ENCODE measurements at regions not wholly inside any gene's neighbourhood (a gene's known extent, or its start where the extent isn't known, plus 50 kb on each side); places are given as distances from the start of the nearest gene placed in this dataset.

GRCh38 chr6:125512621-125513020 lies 210.9 kb upstream of the HDDC2 start:
- ChIA-PET CTCF (ENCODE audit: partially characterized antibody) (interaction anchor here (1.3 to 2.3 kb wide), 3 partner anchors 10 to 247 kb away, joined by 7 to 12 read pairs (median 8); no protein-coding TSS in a partner anchor), POLR2A (ENCODE audit: partially characterized antibody) (no interaction called here)
- no peak overlapping the region for H2AFZ ChIP-seq (ENCODE audit: low read length)
- H3K27me3 ChIP-seq (replicated peaks in 1 of 4; ENCODE audit: control insufficient read depth in 3 of 4, extremely low read depth in 1 of 4, insufficient read depth in 3 of 4, low read length in 3 of 4) = no peaks in the 10 kb centered on the region
- TF ChIP-seq CHD2 (IDR thresholded peaks at IDR 0.05; ENCODE audit: low read length) (no peak), CTCF (IDR thresholded peaks at IDR 0.05; ENCODE audit: control extremely low read depth in 1 of 3, insufficient read depth in 1 of 3, low read depth in 1 of 3, low read length in 3 of 3) (peak in 2 of 3 experiments; percentile 64 to 69; a peak in 3 of 4 replicates), RAD21 (IDR thresholded peaks at IDR 0.05 in 1 of 2, conservative IDR thresholded peaks at IDR 0.05 in 1 of 2; ENCODE audit: low read depth in 2 of 2, low read length in 2 of 2) (peak; percentile 83 to 87), PHF8 (conservative IDR thresholded peaks at IDR 0.05; ENCODE audit: low read depth, low read length) (no peak), RXRA (IDR thresholded peaks at IDR 0.05; ENCODE audit: insufficient read depth, low read depth, low read length) (no peak), SIRT6 (IDR thresholded peaks at IDR 0.05; ENCODE audit: low read length) (no peak), BACH1 (IDR thresholded peaks at IDR 0.05; ENCODE audit: low read length) (no peak), CEBPB (IDR thresholded peaks at IDR 0.05; ENCODE audit: low read depth, low read length) (no peak), SUZ12 (IDR thresholded peaks at IDR 0.05; ENCODE audit: low read length) (no peak), YY1 (IDR thresholded peaks at IDR 0.05; ENCODE audit: low read depth, low read length) (no peak)
- TF ChIP-seq, protein P1, sequence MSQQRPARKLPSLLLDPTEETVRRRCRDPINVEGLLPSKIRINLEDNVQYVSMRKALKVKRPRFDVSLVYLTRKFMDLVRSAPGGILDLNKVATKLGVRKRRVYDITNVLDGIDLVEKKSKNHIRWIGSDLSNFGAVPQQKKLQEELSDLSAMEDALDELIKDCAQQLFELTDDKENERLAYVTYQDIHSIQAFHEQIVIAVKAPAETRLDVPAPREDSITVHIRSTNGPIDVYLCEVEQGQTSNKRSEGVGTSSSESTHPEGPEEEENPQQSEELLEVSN (IDR thresholded peaks at IDR 0.05) = no peak
- no peak overlapping the region for H2BK15ac ChIP-seq (ENCODE audit: low read length)
- no peak overlapping the region for H2BK120ac ChIP-seq (replicated peaks; ENCODE audit: low read depth, low read length)
- H3K23ac ChIP-seq (ENCODE audit: insufficient read length) = no peak overlapping the region
- no peak overlapping the region for H3K4me3 ChIP-seq (ENCODE audit: extremely low read depth in 1 of 4, insufficient read depth in 2 of 4, low read depth in 3 of 4, low read length in 4 of 4)
- no peak overlapping the region for H3K4me2 ChIP-seq (ENCODE audit: insufficient read depth in 1 of 2, low read depth in 2 of 2, low read length in 2 of 2)
- H4K20me1 ChIP-seq (replicated peaks in 1 of 2; ENCODE audit: control insufficient read depth in 1 of 2, insufficient read depth in 2 of 2, low read length in 2 of 2) = no peaks in the 10 kb centered on the region
- DNase-seq (ENCODE audit: low read depth in 1 of 2, low spot score in 2 of 2) (no peak), FAIRE-seq (peak; percentile 78)
- H3K23me2 ChIP-seq (ENCODE audit: low read depth, low read length) = no peaks in the 10 kb centered on the region
- H3K79me2 ChIP-seq (ENCODE audit: control insufficient read depth in 1 of 2, insufficient read depth in 2 of 2, low read length in 2 of 2) = no peaks in the 10 kb centered on the region
- no peak overlapping the region for H3K56ac ChIP-seq (replicated peaks; ENCODE audit: insufficient read length, low read depth, low read length)
- no peak overlapping the region for H4K8ac ChIP-seq (ENCODE audit: extremely low read depth, insufficient read depth, low read length)
- 0 out of 4 replicates have a peak, but pooled peaks cover 0 to 3% of the 10 kb centered on the region in 2 experiments for H3K9me3 ChIP-seq (ENCODE audit: insufficient read depth in 2 of 2, low read depth in 1 of 2, low read length in 1 of 2)
- H4K91ac ChIP-seq (replicated peaks; ENCODE audit: insufficient read length, low read length) = no peak overlapping the region
- H3K4ac ChIP-seq (replicated peaks; ENCODE audit: insufficient read length, low read depth, low read length) = no peak overlapping the region
- no peak overlapping the region for H4K5ac ChIP-seq (ENCODE audit: insufficient read length, low read depth, low read length)
- H2BK12ac ChIP-seq (ENCODE audit: low read depth, low read length) = no peak overlapping the region
- no peak overlapping the region for H3K27ac ChIP-seq (ENCODE audit: low read depth, low read length)
- H2BK5ac ChIP-seq (ENCODE audit: low read depth, low read length) = no peak overlapping the region
- H3K4me1 ChIP-seq (replicated peaks in 1 of 4; ENCODE audit: control insufficient read depth in 3 of 4, insufficient read depth in 4 of 4, low read length in 3 of 4) = peaks cover 0 to 4% (median 0%) of the 10 kb centered on the region in 4 experiments; a peak in 2 of 7 replicates
- H2BK20ac ChIP-seq (ENCODE audit: low read length) = no peak overlapping the region
- no peak overlapping the region for H3K9ac ChIP-seq (replicated peaks in 1 of 4; ENCODE audit: extremely low read depth in 1 of 4, low read depth in 3 of 4, low read length in 3 of 4)
- no peak overlapping the region for H3K14ac ChIP-seq (ENCODE audit: insufficient read length)
- no peak overlapping the region for H3K18ac ChIP-seq (ENCODE audit: extremely low read depth, low read length)
- no peaks in the 10 kb centered on the region for H3K36me3 ChIP-seq (ENCODE audit: control insufficient read depth in 2 of 4, insufficient read depth in 4 of 4, low read length in 3 of 4)
- 45% methylated on average over 2 of the region's 2 CpGs; no CpG with 5 or more reads in 1 of the 2 experiments for WGBS, 2 experiments (ENCODE audit: extremely low coverage in 1 of 2, insufficient coverage in 1 of 2, insufficient read length in 1 of 2, insufficient replicate concordance in 2 of 2, low coverage in 1 of 2, low lambda C conversion rate in 2 of 2, missing lambda C conversion rate in 1 of 2)
- no peaks in the 10 kb centered on the region for H3K79me1 ChIP-seq (ENCODE audit: low read depth, low read length)
- no peak overlapping the region for H2AK5ac ChIP-seq (ENCODE audit: low read depth, low read length)

All from H1 (cell line).